ENCODE measurements at regions not wholly inside any gene's neighbourhood (a gene's known extent, or its start where the extent isn't known, plus 50 kb on each side); places are given as distances from the start of the nearest gene placed in this dataset.
A peak's percentile ranks its signal among the peaks of the same experiment; 100 is the strongest.

- TF ChIP-seq CUX1 (IDR thresholded peaks at IDR 0.05; ENCODE audit: insufficient replicate concordance, low read depth, low read length) = no peak
- TF ChIP-seq CREM (IDR thresholded peaks at IDR 0.05; ENCODE audit: low read depth) = peak; percentile 41; the same call in 1 of the 2 replicates
- TF ChIP-seq BCL3 (IDR thresholded peaks at IDR 0.05; ENCODE audit: borderline replicate concordance, insufficient read depth, low read depth, low read length, poor library complexity, severe bottlenecking) = peak; percentile 65
- no peak for TF ChIP-seq CTCF (IDR thresholded peaks at IDR 0.05 in 2 of 3, conservative IDR thresholded peaks at IDR 0.05 in 1 of 3; ENCODE audit: control insufficient read depth in 2 of 3, extremely low read depth in 1 of 3, insufficient read depth in 1 of 3, low read depth in 3 of 3, low read length in 3 of 3)
- TF ChIP-seq SIN3A (IDR thresholded peaks at IDR 0.05; ENCODE audit: low read depth, low read length) = no peak
- peak; percentile 85 for TF ChIP-seq ZNF217 (IDR thresholded peaks at IDR 0.05)
- no peak for TF ChIP-seq NR2C1 (IDR thresholded peaks at IDR 0.05)
- TF ChIP-seq HCFC1 (IDR thresholded peaks at IDR 0.05; ENCODE audit: low read length) = no peak
- TF ChIP-seq ZNF24 (IDR thresholded peaks at IDR 0.05) = peak; percentile 71; the same call in 1 of the 2 replicates
- peak; percentile 73; the same call in 1 of the 2 replicates for TF ChIP-seq NBN (IDR thresholded peaks at IDR 0.05)
- TF ChIP-seq NR2F1 (conservative IDR thresholded peaks at IDR 0.05) = peak; percentile 80
- peak; percentile 74; the same call in 1 of the 2 replicates for TF ChIP-seq JUND (IDR thresholded peaks at IDR 0.05; ENCODE audit: low read depth, low read length)
- no peak for TF ChIP-seq STAT1 (conservative IDR thresholded peaks at IDR 0.05)
- 0 out of 2 replicates have a peak, but pooled peaks have one; percentile 64 for TF ChIP-seq MTA3 (IDR thresholded peaks at IDR 0.05; ENCODE audit: borderline replicate concordance, low read length)
- TF ChIP-seq IKZF1 (conservative IDR thresholded peaks at IDR 0.05) = peak; percentile 68
Observed at GRCh38 chr4:162891788-162892707, 274.6 kb downstream of the NAF1 start (continued).

Data from GM12878 (cell line).